ENCODE measurements at regions not wholly inside any gene's neighbourhood (a gene's known extent, or its start where the extent isn't known, plus 50 kb on each side); places are given as distances from the start of the nearest gene placed in this dataset.

DNA sequence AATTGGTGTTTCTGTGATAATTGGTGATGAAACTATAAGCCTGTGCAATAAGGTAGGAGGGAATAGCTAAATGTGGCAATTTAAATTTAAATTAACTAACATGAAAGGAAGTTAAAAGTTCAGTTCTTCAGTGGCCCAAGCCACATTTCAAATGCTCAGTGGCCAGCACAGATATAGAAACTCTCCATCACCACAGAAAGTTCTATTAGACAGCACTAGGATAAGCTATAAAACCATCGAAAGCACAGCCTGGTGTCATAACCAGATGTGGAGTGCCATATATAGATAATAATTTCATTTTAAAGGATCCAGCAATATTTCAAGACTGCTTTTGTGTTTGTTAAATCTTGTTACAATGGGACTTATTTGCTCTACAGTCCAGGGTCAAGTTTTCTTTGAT, 119.3 kb upstream of the NR3C2 start:
- Histone ChIP-seq H3K36me3 (replicated peaks in 1 of 2) (no peaks in the 10 kb centered on the region), H3K4me3 (no peak overlapping the region), H3K27me3 (no peaks in the 10 kb centered on the region), H3K4me1 (replicated peaks in 1 of 2) (no peaks in the 10 kb centered on the region), H3K9me3 (replicated peaks in 1 of 3) (no peaks in the 10 kb centered on the region), H3K27ac (no peak overlapping the region)
- intact Hi-C loops (cut with DNase I), result no loop called here
- TF ChIP-seq POLR2A (IDR thresholded peaks at IDR 0.05) (no peak), CTCF (IDR thresholded peaks at IDR 0.05) (no peak)
- WGBS, 4 donors, result 71 to 79% (median 78%) methylated on average over 1 of the region's 1 CpG
- DNase-seq, result no peak

GRCh38 chr4:148557793-148558192, 115.6 kb upstream of the NR3C2 start:
- WGBS, 4 donors, result 70 to 89% (median 79%) methylated on average over 3 of the region's 3 CpGs
- DNase-seq, result no peak
- Histone ChIP-seq H3K27ac (no peak overlapping the region), H3K4me1 (replicated peaks in 1 of 2) (no peaks in the 10 kb centered on the region), H3K9me3 (replicated peaks in 1 of 3) (no peaks in the 10 kb centered on the region), H3K4me3 (no peak overlapping the region), H3K27me3 (no peaks in the 10 kb centered on the region), H3K36me3 (replicated peaks in 1 of 2) (no peaks in the 10 kb centered on the region)
- intact Hi-C loops (cut with DNase I), result no loop called here
- TF ChIP-seq POLR2A (IDR thresholded peaks at IDR 0.05), result no peak
- TF ChIP-seq CTCF (IDR thresholded peaks at IDR 0.05), result no peak

- Histone ChIP-seq H3K4me3 (no peak overlapping the region), H3K36me3 (replicated peaks in 1 of 2) (no peaks in the 10 kb centered on the region), H3K27ac (no peak overlapping the region), H3K27me3 (no peaks in the 10 kb centered on the region), H3K9me3 (replicated peaks in 1 of 3) (no peaks in the 10 kb centered on the region), H3K4me1 (replicated peaks in 1 of 2) (no peaks in the 10 kb centered on the region)
- TF ChIP-seq CTCF (IDR thresholded peaks at IDR 0.05), result no peak
- no peak for TF ChIP-seq POLR2A (IDR thresholded peaks at IDR 0.05)
- no peak for DNase-seq
- 77 to 86% (median 84%) methylated on average over 1 of the region's 1 CpG for WGBS, 4 donors
- intact Hi-C loops (cut with DNase I), result no loop called here
Measured at GRCh38 chr4:148550788-148551187, 108.6 kb upstream of the NR3C2 start.

DNA sequence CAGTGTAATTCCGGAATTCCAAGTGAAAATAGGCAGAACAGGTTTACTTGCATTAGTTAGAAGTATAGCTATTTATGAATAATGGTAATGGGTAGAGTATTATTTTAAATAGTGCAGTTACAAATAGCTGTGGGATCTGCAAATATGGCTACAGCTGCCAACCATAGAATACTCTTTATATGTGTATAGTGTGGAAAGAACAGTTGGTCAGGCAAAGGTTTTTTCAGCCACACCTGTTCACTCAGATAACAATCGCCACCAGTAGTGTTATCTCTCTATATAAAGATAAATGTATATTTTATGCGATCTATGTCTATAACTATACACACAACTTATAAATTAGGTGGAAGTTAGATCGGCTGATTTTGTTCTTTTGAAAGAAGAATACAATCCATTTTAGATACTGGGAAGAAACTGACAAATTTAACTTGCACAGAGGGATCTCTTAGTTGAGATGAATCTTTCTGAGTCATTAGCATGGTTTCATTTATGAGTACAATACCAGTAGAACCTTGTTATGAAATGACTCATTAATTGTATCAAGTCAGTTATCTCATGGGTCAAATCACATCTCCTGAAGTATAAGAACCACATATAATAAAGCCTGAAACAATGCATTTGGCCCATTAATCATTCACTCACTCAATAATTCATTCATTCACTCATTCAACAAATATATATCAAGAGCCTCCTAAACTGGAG, 100.9 kb upstream of the NR3C2 start:
- H3K9me3 ChIP-seq (replicated peaks in 1 of 3), result no peaks in the 10 kb centered on the region
- no peak for TF ChIP-seq CTCF (IDR thresholded peaks at IDR 0.05)
- no peak for TF ChIP-seq POLR2A (IDR thresholded peaks at IDR 0.05)
- H3K36me3 ChIP-seq (replicated peaks in 1 of 2), result no peaks in the 10 kb centered on the region
- H3K4me1 ChIP-seq (replicated peaks in 1 of 2), result no peaks in the 10 kb centered on the region
- intact Hi-C loops (cut with DNase I), result no loop called here
- no peak for DNase-seq
- WGBS, 4 donors, result 77 to 85% (median 82%) methylated on average over 4 of the region's 4 CpGs
- no peaks in the 10 kb centered on the region for H3K27me3 ChIP-seq
- no peak overlapping the region for H3K4me3 ChIP-seq
- no peak overlapping the region for H3K27ac ChIP-seq
